ENCODE measurements at regions not wholly inside any gene's neighbourhood (a gene's known extent, or its start where the extent isn't known, plus 50 kb on each side); places are given as distances from the start of the nearest gene placed in this dataset.

- no peak for DNase-seq (ENCODE audit: low read depth)
Measured at GRCh38 chr15:37581866-37582532, 352.4 kb upstream of the TMCO5A start.

GRCh38 chr15:37582852-37583251, 351.6 kb upstream of the TMCO5A start:
- no peak for DNase-seq (ENCODE audit: low read depth)

- peak; percentile 89 for DNase-seq (ENCODE audit: low read depth)
Measured at GRCh38 chr15:37586011-37586583, 348.3 kb upstream of the TMCO5A start.

GRCh38 chr15:37586976-37587375, 347.5 kb upstream of the TMCO5A start:
- peak; percentile 49 for DNase-seq (ENCODE audit: low read depth)

GRCh38 chr15:37594417-37594816, 340.0 kb upstream of the TMCO5A start:
- no peak for DNase-seq (ENCODE audit: low read depth)

- DNase-seq (ENCODE audit: low read depth), result no peak
Measured at GRCh38 chr15:37595426-37595970, 338.9 kb upstream of the TMCO5A start.

GRCh38 chr15:37599156-37599555, 335.3 kb upstream of the TMCO5A start:
- no peak for DNase-seq (ENCODE audit: low read depth)

GRCh38 chr15:37616215-37616614, 318.2 kb upstream of the TMCO5A start:
- no peak for DNase-seq (ENCODE audit: low read depth)

- no peak for DNase-seq (ENCODE audit: low read depth)
Measured at GRCh38 chr15:37618353-37618752, 316.1 kb upstream of the TMCO5A start.

GRCh38 chr15:37619358-37620042, 314.9 kb upstream of the TMCO5A start:
- no peak for DNase-seq (ENCODE audit: low read depth)

- DNase-seq (ENCODE audit: low read depth), result no peak
Measured at GRCh38 chr15:37625576-37625975, 308.9 kb upstream of the TMCO5A start.

GRCh38 chr15:37628507-37628906, 305.9 kb upstream of the TMCO5A start:
- no peak for DNase-seq (ENCODE audit: low read depth)

GRCh38 chr15:37636736-37637135, 297.7 kb upstream of the TMCO5A start:
- DNase-seq (ENCODE audit: low read depth), result no peak

- no peak for DNase-seq (ENCODE audit: low read depth)
Measured at GRCh38 chr15:37638116-37638515, 296.3 kb upstream of the TMCO5A start.

GRCh38 chr15:37638691-37639090, 295.7 kb upstream of the TMCO5A start:
- DNase-seq (ENCODE audit: low read depth), result peak; percentile 2

- no peak for DNase-seq (ENCODE audit: low read depth)
Measured at GRCh38 chr15:37652646-37653417, 281.6 kb upstream of the TMCO5A start.

- no peak for DNase-seq (ENCODE audit: low read depth)
Measured at GRCh38 chr15:37678124-37678523, 256.3 kb upstream of the TMCO5A start.

- no peak for DNase-seq (ENCODE audit: low read depth)
Measured at GRCh38 chr15:37679627-37680026, 254.8 kb upstream of the TMCO5A start.

- DNase-seq (ENCODE audit: low read depth), result peak; percentile 22
Measured at GRCh38 chr15:37682304-37682703, 252.1 kb upstream of the TMCO5A start.

- DNase-seq (ENCODE audit: low read depth), result peak; percentile 2
Measured at GRCh38 chr15:37691911-37692310, 242.5 kb upstream of the TMCO5A start.

GRCh38 chr15:37693926-37694325, 240.5 kb upstream of the TMCO5A start:
- no peak for DNase-seq (ENCODE audit: low read depth)

- no peak for DNase-seq (ENCODE audit: low read depth)
Measured at GRCh38 chr15:37695719-37696118, 238.7 kb upstream of the TMCO5A start.
